ENCODE measurements at regions not wholly inside any gene's neighbourhood (a gene's known extent, or its start where the extent isn't known, plus 50 kb on each side); places are given as distances from the start of the nearest gene placed in this dataset.

DNA sequence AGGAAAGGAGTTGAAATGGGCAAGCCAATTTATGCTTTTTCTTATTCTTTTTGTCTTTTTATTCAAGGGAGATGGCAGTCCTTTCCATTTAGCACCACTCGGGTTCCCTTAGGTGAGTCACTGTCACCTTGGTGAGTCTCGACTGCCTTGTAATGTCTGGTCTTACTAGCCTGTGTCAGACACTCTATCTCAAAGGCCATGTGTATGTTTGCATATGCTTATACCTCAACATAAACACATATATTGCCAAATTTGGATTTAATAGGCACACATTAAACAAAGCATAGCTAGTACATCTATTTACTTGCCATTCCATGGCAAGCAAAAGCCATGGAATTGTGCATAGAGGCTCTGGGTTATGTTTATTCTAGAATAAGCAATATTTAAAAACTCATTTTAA lies 624.9 kb upstream of the FOXG1 start:
- intact Hi-C loops (cut with DNase I) = no loop called here
- H3K4me3 ChIP-seq = no peak overlapping the region
- 70 to 79% (median 72%) methylated on average over 2 of the region's 2 CpGs for WGBS, 4 donors
- ATAC-seq (no peak), DNase-seq (no peak)
- no peaks in the 10 kb centered on the region for H3K9me3 ChIP-seq
- no peak overlapping the region for H3K27ac ChIP-seq
- H3K36me3 ChIP-seq = no peaks in the 10 kb centered on the region
- H3K4me1 ChIP-seq = no peaks in the 10 kb centered on the region
- no peaks in the 10 kb centered on the region for H3K27me3 ChIP-seq
- no peak for TF ChIP-seq POLR2A (IDR thresholded peaks at IDR 0.05)
- TF ChIP-seq, protein P1, sequence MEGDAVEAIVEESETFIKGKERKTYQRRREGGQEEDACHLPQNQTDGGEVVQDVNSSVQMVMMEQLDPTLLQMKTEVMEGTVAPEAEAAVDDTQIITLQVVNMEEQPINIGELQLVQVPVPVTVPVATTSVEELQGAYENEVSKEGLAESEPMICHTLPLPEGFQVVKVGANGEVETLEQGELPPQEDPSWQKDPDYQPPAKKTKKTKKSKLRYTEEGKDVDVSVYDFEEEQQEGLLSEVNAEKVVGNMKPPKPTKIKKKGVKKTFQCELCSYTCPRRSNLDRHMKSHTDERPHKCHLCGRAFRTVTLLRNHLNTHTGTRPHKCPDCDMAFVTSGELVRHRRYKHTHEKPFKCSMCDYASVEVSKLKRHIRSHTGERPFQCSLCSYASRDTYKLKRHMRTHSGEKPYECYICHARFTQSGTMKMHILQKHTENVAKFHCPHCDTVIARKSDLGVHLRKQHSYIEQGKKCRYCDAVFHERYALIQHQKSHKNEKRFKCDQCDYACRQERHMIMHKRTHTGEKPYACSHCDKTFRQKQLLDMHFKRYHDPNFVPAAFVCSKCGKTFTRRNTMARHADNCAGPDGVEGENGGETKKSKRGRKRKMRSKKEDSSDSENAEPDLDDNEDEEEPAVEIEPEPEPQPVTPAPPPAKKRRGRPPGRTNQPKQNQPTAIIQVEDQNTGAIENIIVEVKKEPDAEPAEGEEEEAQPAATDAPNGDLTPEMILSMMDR (IDR thresholded peaks at IDR 0.05) = no peak

DNA sequence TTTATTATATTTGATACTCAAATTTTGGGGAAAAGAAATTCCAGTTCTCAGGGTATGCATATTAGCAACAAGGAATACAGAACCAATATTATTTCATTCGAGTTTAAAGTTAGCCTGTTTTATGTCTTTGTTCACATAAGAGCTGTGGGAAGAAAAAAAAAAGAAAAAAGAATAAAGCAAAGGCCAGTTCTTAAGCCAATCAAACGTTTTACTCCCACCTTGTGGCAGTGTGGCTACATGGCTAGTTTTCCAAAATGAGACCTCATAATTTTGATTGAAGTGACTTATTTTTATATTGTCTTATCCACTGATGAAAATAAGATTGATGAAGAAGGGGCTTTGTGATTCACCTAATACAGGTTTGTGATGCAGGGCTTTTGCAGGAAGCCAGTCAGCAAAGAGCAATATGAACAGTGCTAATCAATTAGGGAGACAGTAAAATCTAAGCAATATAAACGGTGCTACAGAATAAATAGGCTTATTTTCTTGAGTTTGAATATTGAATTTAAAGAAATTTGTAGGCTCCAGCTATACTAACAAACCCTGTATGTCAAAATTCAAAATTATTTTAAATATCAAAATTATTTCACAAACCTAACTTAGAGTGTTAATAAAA lies 624.1 kb upstream of the FOXG1 start:
- no peak for ATAC-seq
- no peak for DNase-seq
- Histone ChIP-seq H3K36me3 (no peaks in the 10 kb centered on the region), H3K4me1 (no peaks in the 10 kb centered on the region), H3K9me3 (peaks cover 0 to 7% (median 0%) of the 10 kb centered on the region in 12 donors), H3K27ac (no peak overlapping the region), H3K27me3 (no peaks in the 10 kb centered on the region), H3K4me3 (no peak overlapping the region)
- TF ChIP-seq, protein P1 (IDR thresholded peaks at IDR 0.05) = no peak
- TF ChIP-seq POLR2A (IDR thresholded peaks at IDR 0.05) = no peak
- intact Hi-C loops (cut with DNase I) = no loop called here
- WGBS, 4 donors = 16 to 19% (median 17%) methylated on average over 3 of the region's 3 CpGs

DNA sequence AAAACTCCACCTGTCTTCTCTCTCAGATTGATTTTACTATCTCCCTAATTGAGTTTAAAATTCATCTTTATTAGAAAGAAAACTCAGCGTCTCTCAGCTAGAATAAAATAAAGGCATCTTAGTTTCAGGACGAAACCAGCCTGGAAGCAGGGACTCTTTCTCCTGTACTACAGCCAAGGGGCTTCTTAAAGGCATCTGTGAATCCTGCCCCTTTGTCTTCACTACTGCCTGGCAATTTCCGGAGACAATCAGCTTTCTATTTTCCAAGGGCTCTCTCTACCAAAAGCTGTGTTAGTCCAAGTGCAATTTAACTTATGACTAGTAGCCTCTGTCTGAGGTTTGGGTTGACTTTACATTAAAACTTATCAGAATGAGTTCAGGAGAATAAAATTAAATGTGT lies 623.3 kb upstream of the FOXG1 start:
- no peak for DNase-seq
- intact Hi-C loops (cut with DNase I) = no loop called here
- ATAC-seq = no peak
- no peak overlapping the region for H3K4me3 ChIP-seq
- WGBS, 4 donors = 52 to 69% (median 60%) methylated on average over 3 of the region's 3 CpGs
- no peak overlapping the region for H3K27ac ChIP-seq
- no peaks in the 10 kb centered on the region for H3K4me1 ChIP-seq
- H3K9me3 ChIP-seq = peaks cover 0 to 9% (median 0%) of the 10 kb centered on the region in 12 donors
- no peaks in the 10 kb centered on the region for H3K27me3 ChIP-seq
- H3K36me3 ChIP-seq = no peaks in the 10 kb centered on the region
- TF ChIP-seq, protein P1 (IDR thresholded peaks at IDR 0.05) = no peak
- TF ChIP-seq POLR2A (IDR thresholded peaks at IDR 0.05) = no peak

DNA sequence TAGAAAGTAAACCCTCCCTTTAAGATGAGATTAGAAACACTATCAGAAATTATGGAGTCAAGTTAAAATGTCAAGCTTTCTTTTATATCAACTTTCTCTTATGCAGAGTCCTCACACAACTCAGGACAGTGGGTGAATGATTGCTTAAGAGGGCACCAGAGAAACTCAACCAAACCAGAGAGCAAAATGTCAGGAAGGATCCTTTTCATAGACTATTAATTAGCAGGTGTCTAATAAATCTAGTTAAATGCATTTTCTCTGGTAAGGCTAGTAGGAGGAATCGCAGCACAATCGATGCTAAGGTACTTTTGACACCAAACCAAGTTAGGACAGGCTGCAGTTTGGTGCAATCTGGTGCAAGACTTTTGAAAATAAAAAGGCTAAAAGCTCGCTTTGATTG lies 614.7 kb upstream of the FOXG1 start:
- H3K36me3 ChIP-seq = no peaks in the 10 kb centered on the region
- no peak for DNase-seq
- TF ChIP-seq POLR2A (IDR thresholded peaks at IDR 0.05) = no peak
- TF ChIP-seq, protein P1 (IDR thresholded peaks at IDR 0.05) = no peak
- no peak for ATAC-seq
- H3K4me3 ChIP-seq = no peak overlapping the region
- 67 to 71% (median 70%) methylated on average over 3 of the region's 3 CpGs for WGBS, 4 donors
- H3K9me3 ChIP-seq = peaks cover 0 to 8% (median 0%) of the 10 kb centered on the region in 12 donors
- H3K4me1 ChIP-seq = no peaks in the 10 kb centered on the region
- H3K27ac ChIP-seq = no peak overlapping the region
- intact Hi-C loops (cut with DNase I) = no loop called here
- H3K27me3 ChIP-seq = no peaks in the 10 kb centered on the region

All from heart left ventricle (tissue), 16 donors.